AG04450 (cell line): ENCODE measurements at regions not wholly inside any gene's neighbourhood (a gene's known extent, or its start where the extent isn't known, plus 50 kb on each side); places are given as distances from the start of the nearest gene placed in this dataset.

ENCODE experiments used
- CTCF ChIA-PET: fragments of 300-600, 350-600 bp; formaldehyde crosslinking; extraction: SDS; loops from one replicate; lab custom pipeline; 2022; ENCODE audit warnings: antibody characterized with exemption, inconsistent platforms; lab: Charles Lee
- POLR2A ChIA-PET: fragments of 350-600 bp; formaldehyde crosslinking; extraction: SDS; loops from one replicate; lab custom pipeline; 2021; ENCODE audit warnings: antibody characterized with exemption, inconsistent platforms; lab: Yijun Ruan, JAX
- DNase-seq: peaks from one replicate; pipeline ENCODE4 v3.0.0-alpha.2; 2011; ENCODE audit warnings: low read depth, low spot score
- H3K27ac ChIP-seq: one replicate; pipeline ENCODE4 v1.5.1; 2012; ENCODE audit warnings: low read depth, low read length, control low read depth
- H3K27me3 ChIP-seq: one replicate; pipeline ENCODE4 v1.6.0; 2012; ENCODE audit warnings: low read length; ENCODE audit not compliant: control insufficient read depth, insufficient read depth
- H3K4me3 ChIP-seq: 2 replicates; pipeline ENCODE4 v1.5.1; 2011; ENCODE audit warnings: mild to moderate bottlenecking, low read depth, low read length, control low read depth
- H3K9me3 ChIP-seq: 2 replicates; pipeline ENCODE4 v1.5.1; 2012; ENCODE audit warnings: low read length; ENCODE audit not compliant: control insufficient read depth, insufficient read depth
- CTCF ChIP-seq: IDR thresholded peaks from 2 replicates; pipeline ENCODE4 v1.5.1; 2011; ENCODE audit warnings: low read depth, low read length, control low read depth, inconsistent platforms

GRCh38 chrX:95626748-95627147 lies 1057.9 kb upstream of the DIAPH2 start:
- no peak for DNase-seq
- Histone ChIP-seq H3K9me3 (no peaks in the 10 kb centered on the region), H3K4me3 (no peak overlapping the region), H3K27ac (no peak overlapping the region), H3K27me3 (no peaks in the 10 kb centered on the region)
- ChIA-PET POLR2A (no interaction called here), CTCF (no interaction called here)
- no peak for TF ChIP-seq CTCF

GRCh38 chrX:95628796-95629195 lies 1055.8 kb upstream of the DIAPH2 start:
- Histone ChIP-seq H3K27me3 (no peaks in the 10 kb centered on the region), H3K9me3 (no peaks in the 10 kb centered on the region), H3K4me3 (no peak overlapping the region), H3K27ac (no peak overlapping the region)
- ChIA-PET CTCF (no interaction called here), POLR2A (no interaction called here)
- no peak for TF ChIP-seq CTCF
- DNase-seq = no peak

- ChIA-PET POLR2A (no interaction called here), CTCF (no interaction called here)
- DNase-seq = no peak
- H3K27ac ChIP-seq = no peak overlapping the region
- no peaks in the 10 kb centered on the region for H3K9me3 ChIP-seq
- no peak for TF ChIP-seq CTCF
- no peaks in the 10 kb centered on the region for H3K27me3 ChIP-seq
- no peak overlapping the region for H3K4me3 ChIP-seq
Observed at GRCh38 chrX:95629737-95630136, 1054.9 kb upstream of the DIAPH2 start.

- POLR2A ChIA-PET = no interaction called here
- no peaks in the 10 kb centered on the region for H3K9me3 ChIP-seq
- CTCF ChIA-PET = no interaction called here
- no peak for DNase-seq
- no peak overlapping the region for H3K27ac ChIP-seq
- no peak for TF ChIP-seq CTCF
- H3K4me3 ChIP-seq = no peak overlapping the region
- no peaks in the 10 kb centered on the region for H3K27me3 ChIP-seq
Observed at GRCh38 chrX:95640226-95640625, 1044.4 kb upstream of the DIAPH2 start.

GRCh38 chrX:95645738-95646137 lies 1038.9 kb upstream of the DIAPH2 start:
- no peak for TF ChIP-seq CTCF
- Histone ChIP-seq H3K9me3 (no peaks in the 10 kb centered on the region), H3K27me3 (no peaks in the 10 kb centered on the region), H3K27ac (no peak overlapping the region), H3K4me3 (no peak overlapping the region)
- POLR2A ChIA-PET = no interaction called here
- CTCF ChIA-PET = no interaction called here
- DNase-seq = no peak
